ENCODE measurements at regions not wholly inside any gene's neighbourhood (a gene's known extent, or its start where the extent isn't known, plus 50 kb on each side); places are given as distances from the start of the nearest gene placed in this dataset.

GRCh38 chr2:18799397-18799796 is 210.0 kb upstream of the NT5C1B start:
- Histone ChIP-seq H4K20me1 (ENCODE audit: insufficient read depth) (no peaks in the 10 kb centered on the region), H3K4me3 (ENCODE audit: low read length) (no peak overlapping the region)

GRCh38 chr2:18797133-18797845 is 207.9 kb upstream of the NT5C1B start:
- no peaks in the 10 kb centered on the region for H4K20me1 ChIP-seq (ENCODE audit: insufficient read depth)
- no peaks in the 10 kb centered on the region for H3F3A ChIP-seq (ENCODE audit: insufficient read depth, low read length, poor library complexity, severe bottlenecking)
- H2AFZ ChIP-seq (ENCODE audit: low read depth, low read length) = no peak overlapping the region
- TF ChIP-seq MXI1 (conservative IDR thresholded peaks at IDR 0.05; ENCODE audit: poor library complexity, severe bottlenecking) = no peak
- no peak for TF ChIP-seq RAD21 (conservative IDR thresholded peaks at IDR 0.05)
- TF ChIP-seq CTCF (IDR thresholded peaks at IDR 0.05; ENCODE audit: poor library complexity, severe bottlenecking) = no peak
- no peak for TF ChIP-seq EP300 (conservative IDR thresholded peaks at IDR 0.05; ENCODE audit: poor library complexity, severe bottlenecking)
- no peak for TF ChIP-seq POLR2AphosphoS5 (IDR thresholded peaks at IDR 0.05)
- no peak for TF ChIP-seq SMC3 (conservative IDR thresholded peaks at IDR 0.05; ENCODE audit: poor library complexity)
- no peak for TF ChIP-seq TAF1 (IDR thresholded peaks at IDR 0.05; ENCODE audit: low read depth)
- TF ChIP-seq EZH2 (IDR thresholded peaks at IDR 0.05; ENCODE audit: borderline replicate concordance, insufficient read depth, low read length, poor library complexity, severe bottlenecking) = no peak
- TF ChIP-seq REST (IDR thresholded peaks at IDR 0.05; ENCODE audit: borderline replicate concordance) = no peak
- no peak overlapping the region for H3K27ac ChIP-seq (ENCODE audit: low read length)
- H3K27me3 ChIP-seq (ENCODE audit: insufficient read depth, low read depth, low read length) = no peaks in the 10 kb centered on the region
- H3K79me2 ChIP-seq (replicated peaks; ENCODE audit: insufficient read depth, low read length) = no peaks in the 10 kb centered on the region
- no peak overlapping the region for H3K4me2 ChIP-seq (ENCODE audit: low read length)
- H3K9me3 ChIP-seq (ENCODE audit: low read length) = no peaks in the 10 kb centered on the region
- H3K9me2 ChIP-seq (ENCODE audit: insufficient read depth, low read length) = no peaks in the 10 kb centered on the region
- no peak overlapping the region for H3K4me3 ChIP-seq (ENCODE audit: low read length)
- H3K36me3 ChIP-seq (ENCODE audit: insufficient read depth, low read length) = no peaks in the 10 kb centered on the region
- no peak overlapping the region for H3K9ac ChIP-seq (ENCODE audit: low read length)

More at GRCh38 chr2:18799397-18799796, 210.0 kb upstream of the NT5C1B start:
- Histone ChIP-seq H3K27me3 (ENCODE audit: insufficient read depth, low read depth, low read length) (no peaks in the 10 kb centered on the region), H2AFZ (ENCODE audit: low read depth, low read length) (no peak overlapping the region), H3K36me3 (ENCODE audit: insufficient read depth, low read length) (no peaks in the 10 kb centered on the region), H3K4me2 (ENCODE audit: low read length) (no peak overlapping the region), H3K79me2 (replicated peaks; ENCODE audit: insufficient read depth, low read length) (no peaks in the 10 kb centered on the region), H3K9ac (ENCODE audit: low read length) (no peak overlapping the region), H3K27ac (ENCODE audit: low read length) (no peak overlapping the region), H3K9me2 (ENCODE audit: insufficient read depth, low read length) (no peaks in the 10 kb centered on the region), H3F3A (ENCODE audit: insufficient read depth, low read length, poor library complexity, severe bottlenecking) (no peaks in the 10 kb centered on the region), H3K9me3 (ENCODE audit: low read length) (no peaks in the 10 kb centered on the region)
- no peak for TF ChIP-seq EP300 (conservative IDR thresholded peaks at IDR 0.05; ENCODE audit: poor library complexity, severe bottlenecking)
- TF ChIP-seq RAD21 (conservative IDR thresholded peaks at IDR 0.05) = no peak
- TF ChIP-seq POLR2AphosphoS5 (IDR thresholded peaks at IDR 0.05) = no peak
- no peak for TF ChIP-seq MXI1 (conservative IDR thresholded peaks at IDR 0.05; ENCODE audit: poor library complexity, severe bottlenecking)

All from neural cell (in vitro differentiated cells).